NCI-H2081 (cell line): ENCODE measurements at regions not wholly inside any gene's neighbourhood (a gene's known extent, or its start where the extent isn't known, plus 50 kb on each side); places are given as distances from the start of the nearest gene placed in this dataset.

Source experiments
- DNase-seq, 2 experiments: peaks; one replicate each; lab custom pipeline; 2025; lab: John Stamatoyannopoulos, UW

GRCh38 chr4:89422441-89422990, 114.9 kb upstream of the GPRIN3 start:
- DNase-seq = no peak

DNA sequence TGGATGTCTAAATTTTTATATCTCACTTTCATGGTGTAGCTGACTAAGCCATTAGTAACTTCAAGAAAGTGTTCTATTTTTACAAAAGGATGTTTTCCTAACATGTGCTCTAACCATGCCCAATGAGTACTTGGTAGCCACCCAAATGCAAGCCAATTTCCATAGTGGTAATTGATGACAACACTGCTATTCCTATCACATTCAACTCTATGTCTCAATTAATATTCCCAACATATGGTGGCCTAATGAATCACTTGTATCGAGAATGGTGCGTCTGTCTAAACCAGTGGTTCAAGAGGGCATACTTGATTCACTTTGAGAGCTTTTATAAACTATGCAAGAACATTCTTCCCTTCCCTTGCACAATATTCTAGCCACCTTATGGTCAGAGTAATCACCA, 112.9 kb upstream of the GPRIN3 start:
- no peak for DNase-seq

DNA sequence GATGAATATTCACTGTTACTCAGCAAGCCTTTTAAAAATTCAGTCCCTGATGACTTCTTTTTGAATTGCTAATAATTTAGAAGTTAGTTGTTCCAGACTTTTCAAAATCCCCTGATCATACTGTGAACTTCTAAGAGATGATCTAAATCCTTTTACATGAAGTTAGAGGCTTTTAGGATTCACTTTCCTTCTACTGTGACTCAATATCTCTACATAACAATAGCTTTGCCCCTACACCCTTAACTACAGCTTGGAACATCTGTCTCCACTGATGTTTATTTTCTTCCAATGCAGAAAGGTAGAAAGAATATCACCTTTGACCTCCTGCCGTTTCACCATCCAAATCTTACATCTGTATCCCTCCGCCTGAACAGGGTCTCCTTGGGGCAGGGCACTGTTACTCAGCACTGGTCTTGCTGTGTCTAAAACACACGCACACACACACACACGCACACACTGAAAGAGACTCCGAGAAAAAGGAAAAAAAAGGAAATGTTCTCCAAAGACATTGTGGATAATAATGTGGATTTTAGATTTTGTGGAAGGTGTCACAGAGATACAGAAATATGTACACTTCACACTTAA, 111.6 kb upstream of the GPRIN3 start:
- DNase-seq = no peak

GRCh38 chr4:89416960-89417359, 109.4 kb upstream of the GPRIN3 start:
- no peak for DNase-seq

DNA sequence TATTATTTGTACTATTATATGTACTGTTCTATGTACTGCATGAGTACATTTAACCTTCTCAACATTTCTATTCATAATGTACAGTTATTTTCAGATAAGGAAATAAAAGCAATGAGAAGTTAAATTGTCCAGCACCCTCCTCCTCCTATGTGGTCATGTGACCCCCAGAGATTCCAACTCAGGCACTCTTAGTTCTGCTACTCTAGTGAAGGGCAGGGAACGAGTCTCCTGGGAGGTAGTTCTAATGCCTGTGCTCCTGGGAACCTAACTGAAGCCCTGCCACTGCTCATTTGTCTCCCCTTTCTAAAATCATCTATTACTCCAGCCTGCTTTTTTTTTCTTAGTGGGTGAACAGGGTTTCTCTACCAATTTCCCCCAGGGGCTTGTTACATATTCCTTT, 105.9 kb upstream of the GPRIN3 start:
- no peak for DNase-seq

DNA sequence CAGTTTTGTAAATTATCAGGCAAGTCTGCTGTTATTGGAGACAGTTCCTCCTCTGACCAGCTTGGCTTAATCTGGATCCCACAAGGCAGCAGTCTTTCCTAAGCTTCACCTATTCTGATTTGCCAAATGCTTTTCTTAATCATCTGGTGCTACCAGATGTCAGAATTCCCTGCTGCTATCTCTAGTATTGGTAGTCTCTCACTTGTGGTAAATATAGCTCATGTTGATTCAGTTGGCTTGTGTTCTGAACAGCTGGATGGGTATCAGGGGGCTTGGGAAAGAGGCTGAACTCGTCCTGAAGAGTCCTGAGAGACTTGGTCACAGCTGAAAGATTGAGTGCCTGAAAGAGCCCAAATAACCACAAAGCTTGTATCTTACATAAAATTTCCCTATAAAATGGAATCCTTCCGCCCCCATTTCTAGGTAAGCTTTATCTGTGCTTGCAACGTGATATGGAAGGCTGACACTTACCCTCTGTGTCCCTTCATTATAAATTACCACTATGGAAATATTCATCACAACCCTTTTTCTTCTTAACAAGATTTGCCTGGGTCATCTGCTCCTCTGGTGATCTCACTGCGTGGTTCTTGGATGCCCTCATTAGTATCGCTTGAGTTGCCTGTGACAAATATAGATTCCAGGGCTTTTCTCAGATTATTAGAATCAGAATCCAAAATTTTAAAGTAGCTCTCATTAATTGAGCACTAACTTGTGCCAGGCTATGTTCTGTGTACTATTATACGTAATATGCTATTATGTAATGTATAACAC, 104.1 kb upstream of the GPRIN3 start:
- no peak for DNase-seq

DNA sequence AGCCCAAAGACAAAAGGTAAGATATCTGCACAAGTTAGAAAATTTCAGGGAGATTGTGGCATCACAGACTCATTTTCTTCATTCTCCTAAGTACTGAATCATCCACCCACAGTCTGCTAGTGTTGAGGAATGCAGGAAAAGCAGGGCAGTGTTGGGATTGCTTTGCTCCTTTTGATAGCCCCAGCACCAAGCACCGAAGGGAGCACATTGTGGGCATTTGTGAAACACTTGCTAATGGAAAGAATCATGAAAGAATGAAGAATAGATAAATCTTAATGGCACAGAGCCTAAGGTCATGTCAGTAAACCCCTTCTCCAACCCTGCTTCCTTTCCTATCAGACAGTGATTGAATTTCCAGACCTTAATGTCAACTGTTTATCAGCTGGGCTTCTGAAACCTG, 103.1 kb upstream of the GPRIN3 start:
- DNase-seq = no peak

DNA sequence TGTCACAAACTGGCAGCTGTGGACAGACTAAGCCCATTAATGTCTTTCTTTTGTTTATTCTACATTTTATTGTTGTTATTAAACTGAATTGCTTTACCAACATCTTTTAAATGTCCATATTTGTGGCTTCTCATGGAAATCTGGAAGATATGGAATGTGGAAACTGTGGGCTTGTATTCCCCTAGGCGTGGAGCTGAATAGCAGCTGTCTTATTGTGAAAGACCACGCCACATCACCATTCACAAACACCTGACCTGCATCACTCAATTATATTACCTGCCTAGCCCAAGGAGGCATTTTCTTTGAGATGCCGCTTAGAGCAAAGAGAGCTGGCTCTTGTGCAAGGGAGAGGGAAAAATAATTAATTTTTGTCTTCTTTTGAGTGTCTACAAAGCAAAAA, 96.9 kb upstream of the GPRIN3 start:
- DNase-seq = no peak

DNA sequence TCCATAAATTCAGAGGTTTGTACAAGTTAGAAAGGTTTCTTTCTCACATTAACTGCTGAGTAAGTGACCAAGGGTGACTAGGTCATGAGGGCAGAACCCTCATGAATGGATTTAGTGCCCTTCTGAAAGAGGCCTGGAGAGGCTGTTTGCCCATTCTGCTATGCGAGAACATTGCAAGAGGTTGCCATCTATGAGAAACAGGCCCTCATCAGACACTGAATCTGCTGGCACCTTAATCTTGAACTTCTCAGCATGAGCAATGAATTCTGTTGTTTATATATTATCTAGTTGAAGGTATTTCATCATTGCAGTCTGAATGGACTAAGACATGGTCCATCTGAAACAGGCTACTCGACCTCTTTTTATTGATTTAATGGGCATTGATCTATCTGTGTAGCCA, 96.2 kb upstream of the GPRIN3 start:
- DNase-seq = no peak

GRCh38 chr4:89400287-89401035, 92.9 kb upstream of the GPRIN3 start:
- no peak for DNase-seq

DNA sequence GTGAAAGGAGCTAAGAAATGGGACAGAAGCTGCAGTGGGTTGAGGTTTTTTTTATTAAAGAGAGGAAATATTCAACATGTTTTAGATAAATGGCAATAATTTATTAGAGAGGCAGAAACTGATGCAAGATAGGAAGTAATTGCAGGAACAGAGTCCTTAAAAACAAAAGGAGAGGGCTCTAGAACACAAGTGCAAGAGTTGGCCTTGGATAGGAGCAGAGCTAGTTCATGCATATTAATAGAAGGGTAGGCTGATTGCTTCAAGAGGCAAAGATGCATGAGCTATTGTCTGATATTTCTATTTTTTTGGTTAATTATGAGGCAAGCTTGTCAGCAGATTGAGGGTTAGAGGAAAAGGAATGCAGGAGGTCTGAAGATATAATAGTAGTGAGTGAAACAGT, 91.0 kb upstream of the GPRIN3 start:
- DNase-seq = no peak

- no peak for DNase-seq
Observed at GRCh38 chr4:89398146-89398545, 90.5 kb upstream of the GPRIN3 start.

- DNase-seq = no peak
Observed at GRCh38 chr4:89397441-89397840, 89.8 kb upstream of the GPRIN3 start.

DNA sequence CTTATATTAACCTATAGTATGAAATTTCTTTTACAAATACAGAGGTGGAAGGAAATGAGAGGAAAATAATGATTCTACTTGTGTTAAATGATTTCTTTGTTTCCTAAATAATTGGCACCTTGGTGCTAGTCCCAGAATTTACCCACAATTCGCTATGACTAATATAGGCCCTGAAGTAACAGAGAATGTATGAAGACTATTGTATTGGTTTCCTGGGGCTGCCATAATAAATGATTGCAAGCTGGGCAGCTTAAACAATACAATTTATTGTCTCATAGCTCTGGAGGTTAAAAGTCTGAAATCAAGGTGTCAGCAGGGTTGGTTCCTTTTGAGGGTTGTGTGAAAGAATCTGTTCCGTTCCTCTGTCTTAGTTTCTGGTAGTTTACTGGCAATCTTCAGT, 74.8 kb upstream of the GPRIN3 start:
- no peak for DNase-seq

- DNase-seq = no peak
Observed at GRCh38 chr4:89380980-89381379, 73.4 kb upstream of the GPRIN3 start.

DNA sequence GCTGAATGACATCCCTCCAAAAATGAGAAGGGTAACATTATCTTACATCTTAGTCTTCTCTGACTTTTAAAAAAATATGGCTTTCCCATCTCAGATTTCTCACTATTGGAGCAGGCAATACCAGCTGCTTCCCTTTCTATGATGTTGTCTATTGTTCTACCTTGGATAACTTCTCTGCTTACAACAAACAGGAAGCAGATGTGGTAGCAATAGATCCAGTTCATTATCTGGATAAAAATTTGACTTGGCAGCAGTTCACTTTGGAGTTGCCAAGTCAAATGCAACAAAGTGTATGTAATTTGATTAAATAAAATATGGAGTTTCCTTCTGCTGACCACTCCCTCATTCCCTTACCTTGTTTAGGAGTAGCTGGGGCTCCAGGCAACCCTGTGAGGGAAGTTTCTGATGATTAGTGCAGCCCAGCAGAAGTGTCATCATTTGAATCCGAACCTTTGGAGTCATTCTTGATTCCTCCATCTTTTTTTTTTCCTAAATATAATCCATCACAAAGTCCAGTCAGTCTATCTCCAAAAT, 72.0 kb upstream of the GPRIN3 start:
- DNase-seq = peak; percentile 48 to 89

DNA sequence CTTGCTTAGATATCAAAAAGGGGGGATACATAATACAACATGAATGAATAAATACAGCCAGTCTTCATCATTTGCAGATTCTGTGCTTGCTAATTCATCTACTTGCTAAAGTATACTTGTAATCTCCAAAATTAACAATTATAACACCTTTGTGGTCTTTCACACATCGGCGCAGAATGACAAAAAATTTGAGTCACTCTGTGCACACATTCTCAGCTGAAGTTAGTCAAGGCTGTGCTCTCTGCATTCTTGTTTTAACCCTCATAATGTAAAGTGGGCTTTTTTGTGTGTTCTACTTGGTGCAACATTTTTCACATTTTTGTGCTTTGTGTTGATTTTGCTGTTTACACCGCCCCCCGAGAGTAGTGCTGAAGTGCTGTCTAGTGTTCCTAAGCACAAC, 65.8 kb upstream of the GPRIN3 start:
- no peak for DNase-seq

- DNase-seq = no peak
Observed at GRCh38 chr4:89371614-89372013, 64.0 kb upstream of the GPRIN3 start.

GRCh38 chr4:89369581-89369980, 62.0 kb upstream of the GPRIN3 start:
- DNase-seq = no peak

DNA sequence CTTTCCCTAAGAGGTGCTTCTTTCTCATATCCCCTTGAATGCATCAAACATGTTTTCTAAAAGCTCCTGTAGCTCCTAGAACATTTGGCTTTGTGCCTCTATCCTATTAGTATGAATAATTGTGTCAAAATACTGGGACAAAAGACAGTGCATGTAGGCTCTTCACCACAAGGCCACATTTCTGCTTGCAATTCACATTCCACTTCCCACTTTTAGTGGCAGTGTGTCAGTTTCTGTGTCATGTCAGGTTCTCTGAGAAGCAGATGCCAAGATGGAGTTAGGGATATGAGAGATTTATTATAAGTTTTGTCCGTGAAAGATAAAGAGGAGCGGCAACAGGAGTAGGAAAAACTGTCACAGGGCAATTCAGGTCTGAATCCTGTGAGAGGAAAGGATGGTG, 61.3 kb upstream of the GPRIN3 start:
- no peak for DNase-seq

DNA sequence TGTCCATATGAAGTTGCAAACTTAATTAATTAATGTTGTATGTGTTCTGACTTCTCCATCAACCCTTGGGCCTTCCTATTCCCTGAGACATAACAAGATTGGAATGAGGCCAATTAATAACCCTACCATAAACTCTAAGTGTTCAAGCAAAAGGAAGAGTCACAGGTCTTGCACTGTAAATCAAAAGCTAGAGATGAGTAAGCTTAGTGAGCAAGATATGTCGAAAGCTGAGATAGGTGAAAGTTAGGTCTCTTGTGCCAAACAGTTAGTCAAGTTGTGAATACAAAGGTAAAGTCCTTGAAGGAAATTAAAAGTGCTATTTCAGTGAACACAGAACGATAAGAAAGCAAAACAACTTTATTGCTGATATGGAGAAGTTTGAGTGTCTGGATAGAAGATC, 58.2 kb upstream of the GPRIN3 start:
- no peak for DNase-seq

GRCh38 chr4:89365375-89365774, 57.8 kb upstream of the GPRIN3 start:
- DNase-seq = no peak

DNA sequence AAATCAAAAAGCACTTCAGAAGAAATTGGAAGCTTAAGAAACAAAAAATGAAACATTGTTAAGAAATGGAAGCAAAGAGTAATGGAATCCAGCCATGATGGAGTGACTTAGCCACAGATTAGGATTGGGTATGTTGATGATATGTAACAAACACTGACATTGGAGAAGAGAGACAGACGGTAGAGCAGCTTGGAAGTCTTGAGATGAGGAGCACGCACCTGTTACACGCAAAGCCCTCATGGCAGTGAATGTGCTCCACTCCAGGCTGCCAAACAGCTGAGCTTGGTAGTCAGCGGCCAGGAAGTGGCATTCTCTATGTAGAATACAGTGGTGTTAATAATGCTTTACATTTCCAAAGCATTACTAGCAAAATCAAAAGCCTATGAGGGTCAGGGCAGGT, 56.9 kb upstream of the GPRIN3 start:
- no peak for DNase-seq
